ENCODE measurements at regions not wholly inside any gene's neighbourhood (a gene's known extent, or its start where the extent isn't known, plus 50 kb on each side); places are given as distances from the start of the nearest gene placed in this dataset.

DNA sequence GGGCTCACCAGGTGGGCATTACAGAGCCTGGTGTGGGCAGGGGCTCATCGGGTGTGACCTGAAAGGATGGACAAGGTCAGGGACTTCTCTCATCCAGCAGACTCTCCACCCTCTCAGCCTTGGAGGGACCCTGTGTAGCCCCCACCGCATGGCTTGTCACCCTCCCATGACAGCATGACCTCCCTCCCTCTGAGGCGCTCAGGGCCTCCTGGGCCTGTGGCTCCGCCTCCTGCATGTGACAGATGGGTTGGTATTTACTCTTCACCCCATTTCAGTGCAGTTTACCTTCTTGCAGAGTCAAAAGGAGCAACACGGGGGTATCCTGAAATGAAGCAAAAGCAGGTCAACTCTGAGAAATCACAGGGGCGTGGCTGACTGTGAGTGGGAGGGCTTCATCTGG lies 298.6 kb upstream of the AJAP1 start:
- no peak for DNase-seq

DNA sequence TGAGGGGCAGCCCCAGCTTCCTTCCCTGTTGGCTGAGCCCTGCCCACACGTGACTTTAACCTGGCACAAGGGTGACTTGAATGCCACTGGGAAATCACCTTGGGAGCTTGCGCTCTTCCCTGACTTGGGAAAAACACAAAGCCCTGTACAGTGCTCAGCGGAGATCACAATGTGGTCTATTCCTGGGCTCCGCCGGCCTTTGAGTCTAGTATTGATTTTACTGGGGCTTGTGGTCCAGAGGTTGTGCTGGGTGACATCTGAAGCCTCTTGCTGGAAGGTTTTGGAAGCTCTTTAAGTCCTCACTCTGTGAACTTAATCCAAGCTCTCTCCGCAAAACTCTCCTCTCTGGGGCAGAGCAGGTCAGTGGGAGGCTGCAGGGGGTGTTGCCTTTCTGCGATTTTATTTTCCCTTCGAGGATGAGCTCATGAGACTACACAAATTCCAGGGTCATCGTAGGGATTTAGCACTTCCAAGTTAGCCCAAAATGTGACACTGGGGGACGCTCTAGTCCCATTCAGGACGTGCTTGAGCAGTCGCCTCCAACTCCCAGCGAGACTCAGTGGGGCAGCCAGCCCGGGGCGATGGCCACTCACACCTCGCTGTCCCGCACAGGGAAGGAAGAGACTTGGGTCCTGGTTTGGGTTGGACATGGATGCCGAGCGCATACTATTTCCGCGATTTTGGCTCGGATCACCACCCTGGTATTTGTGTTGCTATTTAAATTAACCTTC lies 291.9 kb upstream of the AJAP1 start:
- DNase-seq: no peak

DNA sequence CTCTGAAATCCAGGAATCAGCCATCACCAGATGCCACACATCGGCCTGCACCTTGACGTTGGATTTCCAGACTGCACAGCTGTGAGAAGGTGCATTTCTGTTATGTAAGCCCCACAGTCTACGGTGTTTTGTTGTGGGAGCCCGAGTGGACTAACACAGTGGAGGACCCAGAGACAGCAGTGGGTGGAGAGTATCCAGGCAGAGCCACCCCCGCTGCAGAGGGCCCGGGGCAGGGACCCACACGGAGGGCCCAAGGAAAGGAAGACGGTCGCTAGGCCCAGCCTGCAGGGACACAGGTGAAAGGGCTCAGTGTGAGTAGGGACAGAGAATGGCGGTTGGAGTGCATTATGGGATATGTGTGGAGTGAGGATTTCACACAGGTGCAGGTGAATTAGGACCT lies 288.3 kb upstream of the AJAP1 start:
- DNase-seq: no peak

DNA sequence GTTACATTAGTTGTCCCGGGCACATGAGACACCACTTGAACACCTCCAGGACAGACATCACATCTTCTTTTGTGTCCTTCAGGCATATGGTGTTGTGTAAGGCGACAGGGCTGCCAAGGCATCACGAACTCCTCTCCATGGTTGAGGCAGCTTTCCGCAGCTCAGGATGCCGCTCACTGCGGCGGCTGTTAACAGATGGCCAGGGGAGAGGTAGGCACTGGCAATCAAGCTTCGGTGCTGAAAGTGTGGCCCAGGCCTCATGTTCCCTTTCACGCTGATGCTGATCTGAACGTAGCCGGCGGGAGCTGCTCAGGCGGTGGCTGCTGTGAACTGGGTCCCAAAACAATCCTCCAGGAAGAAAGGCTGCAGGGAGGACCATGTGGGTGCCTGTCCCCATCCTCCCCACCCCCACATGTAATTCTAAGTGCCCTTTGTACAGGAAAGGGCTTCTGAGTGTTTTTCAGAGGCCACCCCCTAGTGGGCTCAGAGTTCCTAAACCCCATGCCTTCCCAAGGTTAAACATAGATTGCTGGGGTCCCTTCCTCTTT lies 287.1 kb upstream of the AJAP1 start:
- no peak for DNase-seq

DNA sequence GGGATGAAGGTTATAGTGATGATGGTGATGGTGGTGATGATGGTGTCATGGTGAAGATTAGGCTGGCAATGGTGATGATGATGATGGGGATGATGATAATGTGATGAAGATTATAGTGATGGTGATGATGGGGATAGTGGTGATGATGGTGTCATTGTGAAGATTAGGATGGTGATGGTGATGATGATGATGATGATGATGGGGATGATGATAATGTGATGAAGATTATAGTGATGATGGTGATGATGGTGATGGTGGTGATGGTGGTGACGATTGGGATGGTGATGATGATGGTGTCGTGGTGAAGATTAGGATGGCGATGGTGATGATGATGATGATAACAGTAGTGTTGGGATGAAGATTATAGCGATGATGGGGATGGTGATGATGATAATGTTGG lies 285.1 kb upstream of the AJAP1 start:
- DNase-seq: no peak

DNA sequence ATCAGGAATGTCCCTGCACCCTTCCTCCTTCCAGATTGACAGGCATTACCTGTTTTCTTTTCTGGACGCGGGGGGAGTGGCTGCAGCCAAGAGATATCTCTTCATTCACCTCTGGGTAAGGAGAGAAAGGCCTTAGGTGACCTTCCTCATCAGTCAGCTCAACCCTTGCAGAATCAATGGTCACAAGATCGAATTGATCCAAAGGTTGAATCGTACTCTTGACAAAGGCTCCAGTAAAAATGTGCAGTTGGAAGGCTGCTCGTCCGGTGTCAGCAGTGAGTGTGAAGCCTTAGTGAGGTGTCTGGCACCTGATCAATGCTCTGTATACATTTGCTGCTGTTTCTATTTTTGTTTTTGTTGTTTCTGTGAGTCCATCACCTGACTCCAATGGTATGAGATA lies 282.6 kb upstream of the AJAP1 start:
- DNase-seq: no peak

DNA sequence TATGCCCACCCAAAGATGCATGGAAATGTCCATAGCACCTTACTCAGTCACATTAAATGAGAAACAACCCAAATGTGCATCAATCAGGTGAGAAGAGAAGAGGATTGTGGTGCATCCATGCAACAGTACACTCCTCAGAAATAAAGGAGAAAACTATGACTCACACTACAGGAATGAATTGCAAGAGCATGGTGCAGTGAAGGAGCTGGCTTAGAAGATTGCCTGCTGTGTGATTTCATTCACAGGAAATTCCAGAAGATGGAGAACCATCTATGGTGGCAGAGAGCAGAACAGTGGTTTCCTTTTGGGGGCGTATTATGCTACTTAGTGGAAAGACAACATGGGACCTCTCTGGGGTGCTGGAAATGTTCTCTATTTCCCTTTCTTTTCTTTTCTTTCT lies 278.6 kb upstream of the AJAP1 start:
- no peak for DNase-seq

DNA sequence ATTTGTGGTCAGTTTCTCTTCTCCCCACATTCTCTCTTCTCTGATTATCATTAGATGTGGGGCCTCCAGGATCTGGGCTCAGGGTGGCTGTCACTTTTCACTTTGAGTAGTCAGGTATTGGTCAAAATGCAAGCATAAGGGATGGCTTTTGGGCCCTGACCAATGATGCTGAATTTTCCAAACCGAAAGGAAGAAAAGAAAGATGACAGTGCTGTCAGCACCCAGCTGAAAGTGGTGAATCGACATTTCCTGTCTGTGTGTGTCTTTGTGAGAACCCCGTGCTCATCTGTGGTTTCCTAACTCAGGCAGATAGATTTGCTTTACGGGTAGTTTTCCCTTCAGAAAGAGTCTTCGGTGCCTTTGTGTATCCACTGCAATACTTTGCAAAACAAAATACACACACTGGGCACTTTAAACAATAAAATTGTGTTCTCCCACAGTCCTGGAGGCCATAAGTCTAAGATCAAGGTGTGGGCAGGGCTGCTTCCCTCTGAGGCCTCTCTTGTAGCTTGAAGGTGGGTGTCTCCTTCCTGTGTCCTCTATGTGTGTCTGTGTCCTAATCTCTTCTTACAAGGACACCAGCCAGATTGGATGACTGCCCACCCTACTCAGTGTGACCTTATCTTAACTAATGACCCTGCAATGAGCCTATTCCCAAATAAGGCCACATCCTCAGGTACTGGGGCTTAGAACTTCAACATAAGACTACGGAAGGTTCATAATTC lies 274.8 kb upstream of the AJAP1 start:
- no peak for DNase-seq

DNA sequence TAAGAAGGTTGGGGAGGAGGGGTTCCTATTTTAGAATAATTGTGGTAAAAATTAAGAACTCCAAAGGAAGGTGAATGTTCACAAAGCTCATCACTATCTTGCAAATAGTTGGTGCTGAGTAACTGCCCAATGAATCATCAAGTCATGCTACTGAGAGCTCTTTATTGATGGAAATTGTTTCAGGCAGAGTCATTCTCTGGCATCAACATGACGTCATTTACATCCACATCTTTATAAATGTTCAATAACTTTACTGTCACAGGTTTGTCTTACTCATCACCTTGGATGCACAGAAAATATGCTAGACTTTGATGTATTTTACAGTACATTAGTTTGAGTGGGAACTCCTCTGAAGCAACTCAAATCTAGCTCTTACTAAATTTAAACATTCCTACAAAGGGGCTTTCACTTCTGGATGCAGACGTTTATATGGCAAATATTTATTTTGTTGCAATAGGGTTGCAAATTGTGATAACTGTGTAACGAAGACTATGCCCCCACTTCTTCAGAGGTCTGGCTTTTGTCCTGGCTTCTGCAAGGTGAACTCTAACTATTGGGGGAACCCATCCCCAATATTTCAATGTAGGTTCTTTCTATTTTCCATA lies 273.7 kb upstream of the AJAP1 start:
- no peak for DNase-seq

DNA sequence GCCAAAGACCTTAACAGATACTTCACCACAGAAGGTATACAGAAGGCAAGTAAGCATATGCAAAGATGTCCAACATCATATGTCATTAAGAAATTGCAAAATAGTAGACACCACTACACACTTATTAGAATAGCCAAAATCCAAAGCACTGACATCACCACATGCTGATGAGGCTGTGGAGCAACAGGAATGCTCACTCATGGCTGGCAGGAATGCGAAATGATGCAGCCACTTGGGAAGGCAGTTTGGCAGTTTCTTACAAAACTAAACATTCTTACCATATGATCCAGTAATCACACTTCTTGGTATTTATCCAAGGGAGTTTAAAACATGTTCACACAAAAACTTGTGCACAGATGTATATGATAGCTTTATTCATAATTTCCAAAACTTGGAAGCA lies 261.2 kb upstream of the AJAP1 start:
- no peak for DNase-seq

DNA sequence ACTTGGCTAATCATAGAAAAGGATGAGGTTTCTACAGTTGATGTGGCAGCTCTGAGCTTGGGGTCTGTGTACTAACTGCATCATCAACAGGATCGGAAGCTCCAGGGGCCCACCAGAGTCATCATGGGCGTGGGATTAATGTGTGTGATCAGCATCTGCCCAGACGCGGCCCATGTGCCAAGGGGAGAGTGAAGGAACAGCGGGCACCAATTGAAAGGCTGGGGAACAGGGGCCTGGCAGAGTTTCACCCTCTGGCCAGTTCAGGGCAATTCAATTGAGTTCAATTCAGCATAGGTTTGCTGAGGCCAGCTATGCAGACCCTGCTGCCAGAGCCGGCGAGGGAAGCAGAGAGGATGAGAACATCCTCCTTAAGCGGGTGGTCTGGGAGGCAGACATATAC lies 260.0 kb upstream of the AJAP1 start:
- DNase-seq: peak in 13 of 56 donors; percentile 4 to 55 (median 20)

DNA sequence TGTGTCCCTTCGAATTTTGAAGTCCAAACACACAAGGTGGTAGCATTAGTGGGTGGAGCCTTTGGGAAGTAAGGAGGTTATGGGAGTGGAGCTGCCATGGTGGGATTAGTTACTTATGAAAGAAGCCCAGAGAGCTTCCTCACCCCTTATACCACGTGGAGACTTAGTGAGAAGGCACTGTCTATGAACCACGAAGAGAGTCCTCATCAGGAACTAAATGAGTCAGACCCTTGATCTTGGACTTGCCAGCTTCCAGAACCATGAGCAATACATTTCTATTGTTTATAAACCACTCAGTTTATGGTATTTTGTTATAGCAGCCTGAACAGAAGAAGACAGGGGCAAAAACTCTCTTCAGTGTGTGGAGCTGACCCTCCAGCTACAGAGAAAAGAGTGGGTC lies 259.3 kb upstream of the AJAP1 start:
- no peak for DNase-seq

DNA sequence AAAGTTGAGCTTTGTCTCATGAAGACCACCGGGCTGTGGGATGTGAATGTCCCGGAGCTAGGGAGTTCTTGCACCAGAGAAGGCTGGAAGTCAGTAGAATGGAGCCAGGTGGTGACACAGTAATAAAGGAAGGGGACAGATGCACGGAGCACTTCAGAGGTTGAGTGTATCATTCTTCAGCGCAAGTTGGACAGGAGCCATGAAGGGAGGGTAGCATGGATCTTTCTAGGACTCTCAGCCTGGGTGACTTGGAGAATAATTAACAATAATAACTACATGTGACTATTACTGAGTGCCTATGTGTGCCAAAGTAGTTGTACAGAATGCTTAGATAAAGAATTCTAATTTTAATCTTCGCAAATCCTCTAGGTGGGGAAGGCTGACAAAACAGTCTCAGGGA lies 258.7 kb upstream of the AJAP1 start:
- no peak for DNase-seq

DNA sequence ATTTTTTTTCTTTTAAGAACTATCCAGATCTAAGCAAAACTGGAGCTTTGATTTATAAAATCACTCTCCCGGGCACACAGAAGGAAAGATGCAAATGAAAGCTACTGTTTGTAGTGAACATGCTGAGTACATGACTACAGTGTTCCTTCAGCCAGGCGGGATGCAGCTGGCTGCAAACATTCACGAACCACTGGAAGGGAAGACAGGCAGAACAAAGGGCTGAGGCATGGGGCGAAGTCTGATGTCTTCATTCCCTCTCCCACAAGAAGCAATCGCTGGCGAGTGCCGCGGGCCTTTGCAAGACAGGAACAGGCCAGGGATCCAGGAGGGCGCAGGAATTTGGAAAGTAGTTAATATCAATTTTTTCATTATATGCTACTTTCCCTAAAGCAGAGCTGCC lies 257.9 kb upstream of the AJAP1 start:
- peak in 23 of 56 donors; percentile 4 to 39 (median 14) for DNase-seq

DNA sequence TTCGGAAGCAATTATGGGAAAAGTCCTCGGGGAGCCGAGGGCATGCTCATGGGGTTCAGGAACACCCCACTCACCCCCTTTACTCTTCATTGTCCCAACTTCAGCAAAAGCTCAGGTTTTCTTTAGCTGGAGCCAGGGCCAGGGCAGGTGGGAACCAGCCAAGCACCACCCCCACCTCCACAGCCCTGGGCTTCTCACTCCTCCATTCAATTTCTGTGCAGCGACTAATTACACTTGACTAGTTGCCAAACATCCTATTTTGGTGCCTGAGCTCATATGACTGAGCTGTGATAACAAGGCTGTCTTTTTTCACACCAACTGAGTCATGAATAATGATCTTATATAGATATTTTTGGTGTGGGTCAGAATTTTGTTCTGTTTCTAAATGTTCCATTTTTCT lies 257.2 kb upstream of the AJAP1 start:
- DNase-seq: peak in 35 of 56 donors; percentile 5 to 67 (median 33)

DNA sequence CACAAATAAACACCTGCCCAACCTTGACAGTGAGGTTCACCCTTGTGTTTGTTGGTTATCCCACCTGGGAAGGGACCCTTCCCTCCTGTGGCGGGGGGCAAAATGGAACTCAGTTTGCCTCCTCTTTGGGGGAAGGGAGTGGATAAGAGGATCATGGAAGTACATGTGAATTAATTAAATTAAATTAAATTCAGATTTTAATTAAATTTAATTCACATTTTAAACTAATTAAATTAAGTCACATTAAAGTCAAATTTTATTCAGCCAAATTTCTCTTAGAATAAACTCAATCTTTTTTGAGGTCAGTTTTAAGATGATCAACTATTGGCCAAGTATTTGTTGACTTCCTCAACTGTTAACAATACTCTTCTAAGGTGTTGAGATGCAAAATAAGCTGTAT lies 252.4 kb upstream of the AJAP1 start:
- no peak for DNase-seq

DNA sequence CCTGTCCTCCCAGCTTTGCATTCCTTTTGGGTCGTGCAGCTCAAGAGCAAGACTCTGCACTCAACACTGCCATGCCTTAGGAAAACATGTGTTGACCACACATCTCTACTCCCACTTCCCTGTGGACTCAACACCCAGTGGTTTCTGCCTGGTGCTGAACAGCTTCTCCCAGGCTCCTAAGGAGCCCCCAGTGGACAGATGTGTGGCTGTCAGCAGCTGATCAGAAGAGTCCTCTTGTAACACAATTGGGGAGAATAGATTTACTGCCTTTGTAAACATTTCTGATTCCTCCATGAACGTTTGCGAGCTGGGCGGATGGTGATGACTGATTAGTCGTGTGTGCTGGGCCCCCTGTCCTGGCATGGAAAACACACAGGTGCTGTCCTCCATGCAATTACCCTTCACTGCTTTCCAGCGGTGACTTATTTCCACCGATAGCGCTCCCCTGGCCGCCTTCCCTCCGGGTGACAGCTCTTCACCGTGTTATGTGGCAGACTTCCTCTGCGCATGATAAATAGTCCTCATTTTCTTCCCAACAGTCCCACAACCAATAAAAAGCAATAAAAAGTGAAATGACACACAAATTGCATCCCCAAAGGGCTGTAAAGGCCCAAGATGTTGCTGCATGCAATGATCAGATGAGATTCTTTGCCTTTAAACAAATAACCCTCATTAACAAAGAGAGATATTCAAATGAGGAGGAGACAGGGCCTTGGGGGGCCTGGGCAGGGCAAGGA lies 249.4 kb upstream of the AJAP1 start:
- no peak for DNase-seq

DNA sequence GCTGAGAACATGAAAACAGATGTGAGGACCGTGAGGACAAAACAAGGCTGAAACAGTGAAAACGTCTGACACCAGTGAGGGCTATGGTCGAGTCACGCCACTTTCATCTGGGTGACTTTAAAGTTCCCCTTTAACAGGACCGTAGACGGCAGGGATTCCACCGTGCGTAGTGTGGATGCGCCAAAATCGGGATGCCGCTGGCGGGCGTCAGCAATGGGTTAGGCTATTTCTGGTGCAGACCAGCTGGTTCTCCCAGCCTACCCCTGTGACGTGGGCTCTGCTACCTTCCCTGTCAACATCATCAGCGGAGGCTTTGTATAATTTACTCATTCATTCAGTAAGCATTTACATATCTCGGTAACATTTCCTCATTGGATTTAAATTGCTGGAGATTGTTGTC lies 246.6 kb upstream of the AJAP1 start:
- DNase-seq: peak in 2 of 56 donors; percentile 11 to 23

DNA sequence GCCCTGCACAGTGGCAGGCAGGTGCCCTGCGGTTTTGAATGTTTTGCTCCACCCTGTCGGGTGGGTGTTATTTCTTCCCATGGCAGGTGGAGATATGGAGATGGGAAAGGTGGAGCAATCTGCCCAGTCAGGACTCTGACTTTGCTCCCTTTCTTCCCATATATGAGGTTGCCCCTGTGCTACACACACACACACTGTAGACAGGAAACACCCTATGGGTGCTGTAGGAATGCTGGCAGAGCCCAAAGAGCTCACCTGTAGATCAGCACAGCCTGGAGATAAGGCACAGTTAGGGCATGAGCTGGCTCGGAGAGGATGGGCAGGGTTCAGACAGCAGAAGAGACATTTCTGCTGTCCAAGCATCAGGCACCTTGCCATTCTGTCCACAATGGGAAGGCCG lies 246.0 kb upstream of the AJAP1 start:
- DNase-seq: no peak

DNA sequence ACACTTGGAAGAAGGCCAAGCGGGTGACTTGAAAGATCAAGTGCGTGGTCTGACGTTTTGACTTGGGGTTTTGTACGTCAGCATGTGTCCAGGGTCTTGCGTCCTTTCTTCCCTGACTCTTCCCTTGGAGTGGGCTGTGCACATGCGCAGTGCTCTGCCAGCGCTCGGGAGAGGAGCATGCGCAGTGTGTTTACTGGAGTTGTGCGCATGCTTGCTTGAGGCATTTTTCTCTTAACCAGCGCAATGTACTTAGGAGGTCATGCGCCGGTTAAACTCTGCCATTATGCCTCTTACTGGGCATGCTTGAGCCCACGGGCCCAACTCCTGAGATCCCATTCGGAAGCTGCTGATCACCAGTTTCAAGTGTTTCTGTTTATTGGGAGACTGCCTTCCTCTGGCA lies 242.5 kb upstream of the AJAP1 start:
- no peak for DNase-seq

DNA sequence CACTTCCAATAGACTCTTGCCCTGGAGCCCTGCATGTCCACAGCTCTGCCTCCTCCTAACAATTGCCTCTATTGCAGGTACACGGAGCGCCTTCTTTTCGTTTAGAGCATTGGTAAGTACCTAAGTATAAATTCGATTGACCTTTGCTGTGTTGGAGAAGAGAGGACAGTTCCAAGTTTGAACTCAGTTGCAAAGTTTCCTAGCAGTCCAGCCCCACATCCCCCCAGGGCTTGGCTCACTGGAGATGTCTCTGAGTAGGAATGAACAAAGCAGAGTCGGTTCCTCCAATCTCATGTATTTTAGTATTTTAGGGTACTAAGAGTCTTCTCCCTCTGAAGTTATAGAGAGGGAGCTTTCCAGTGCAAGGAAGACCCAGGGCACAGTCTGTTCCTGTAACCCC lies 238.9 kb upstream of the AJAP1 start:
- no peak for DNase-seq

DNA sequence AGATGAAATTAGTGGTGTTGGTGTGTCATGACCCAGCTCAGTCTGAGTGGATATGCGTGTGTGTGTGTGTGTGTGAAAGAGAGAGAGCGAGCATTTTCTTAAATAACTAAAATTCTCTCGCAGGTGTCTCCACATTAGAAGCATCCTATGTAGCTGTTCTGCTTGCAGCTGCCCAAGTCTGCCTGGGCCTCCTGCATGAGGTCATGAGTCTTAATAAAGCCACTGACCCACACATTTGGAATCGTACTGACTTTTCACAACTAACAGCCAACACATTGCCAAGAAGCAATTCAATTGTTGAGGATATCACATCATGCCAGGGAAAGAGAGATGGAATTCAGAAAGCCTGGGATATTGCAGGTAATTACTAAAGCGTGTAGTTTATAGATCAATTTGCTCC lies 238.2 kb upstream of the AJAP1 start:
- DNase-seq: no peak

Measured in amygdala (tissue), 56 donors.